Keratinocyte (primary cell): ENCODE measurements at regions not wholly inside any gene's neighbourhood (a gene's known extent, or its start where the extent isn't known, plus 50 kb on each side); places are given as distances from the start of the nearest gene placed in this dataset.
A peak's percentile ranks its signal among the peaks of the same experiment; 100 is the strongest.

ENCODE experiments used
- DNase-seq: peaks from one replicate; pipeline ENCODE4 v3.0.0-alpha.2; 2011; ENCODE audit warnings: low read depth, missing footprints, low spot score
- FAIRE-seq: peaks from 2 replicates; lab custom pipeline; 2011; peaks lifted over from hg19 to GRCh38; lab: Jason Lieb, UNC
- H2AFZ ChIP-seq: 2 replicates; pipeline ENCODE4 v1.6.0; 2012; ENCODE audit warnings: low read length, control low read depth, inconsistent platforms; ENCODE audit not compliant: control insufficient read depth
- H3K27ac ChIP-seq: 2 replicates; pipeline ENCODE4 v1.5.1; 2011; ENCODE audit warnings: low read length; ENCODE audit not compliant: control insufficient read depth, insufficient read depth
- H3K27me3 ChIP-seq: 3 replicates; pipeline ENCODE4 v1.6.0; 2011; ENCODE audit warnings: low read length; ENCODE audit not compliant: control insufficient read depth, insufficient read depth; ENCODE audit errors: extremely low read depth
- H3K36me3 ChIP-seq, 2 experiments: 2 replicates in 1 of 2; 3 replicates in 1 of 2; pipeline ENCODE4 v1.5.1; 2011; ENCODE audit warnings: low read length in 2 of 2, mild to moderate bottlenecking in 1 of 2; ENCODE audit not compliant: control insufficient read depth in 2 of 2, insufficient read depth in 2 of 2; ENCODE audit errors: extremely low read depth in 1 of 2
- H3K4me1 ChIP-seq: 3 replicates; pipeline ENCODE4 v1.5.1; 2011; ENCODE audit warnings: low read length; ENCODE audit not compliant: control insufficient read depth, insufficient read depth; ENCODE audit errors: extremely low read depth
- H3K4me2 ChIP-seq: 3 replicates; pipeline ENCODE4 v1.6.0; 2011; ENCODE audit warnings: low read depth, low read length; ENCODE audit not compliant: control insufficient read depth, insufficient read depth; ENCODE audit errors: extremely low read depth
- H3K4me3 ChIP-seq, 3 experiments: fragments of 200-600 bp in 1 of 3; sonication (generic) in 1 of 3; 2 replicates in 2 of 3; 3 replicates in 1 of 3; pipeline ENCODE4 v1.5.1; 2011 to 2016; ENCODE audit warnings: low read length in 3 of 3, mild to moderate bottlenecking in 3 of 3, control low read depth in 2 of 3, inconsistent platforms in 1 of 3, low read depth in 1 of 3, mixed read lengths in 1 of 3, mixed run types in 1 of 3, moderate library complexity in 1 of 3; ENCODE audit not compliant: control insufficient read depth in 2 of 3, insufficient read depth in 2 of 3; ENCODE audit errors: extremely low read depth in 1 of 3
- H3K79me2 ChIP-seq: 2 replicates; pipeline ENCODE4 v1.6.0; 2012; ENCODE audit warnings: low read length; ENCODE audit not compliant: control insufficient read depth, insufficient read depth
- H3K9ac ChIP-seq: 3 replicates; pipeline ENCODE4 v1.6.0; 2011; ENCODE audit warnings: low read length; ENCODE audit not compliant: control insufficient read depth, insufficient read depth; ENCODE audit errors: extremely low read depth
- H3K9me1 ChIP-seq: 3 replicates; pipeline ENCODE4 v1.6.0; 2011; ENCODE audit warnings: low read length; ENCODE audit not compliant: control insufficient read depth, insufficient read depth; ENCODE audit errors: extremely low read depth
- H3K9me3 ChIP-seq: 2 replicates; pipeline ENCODE4 v1.5.1; 2012; ENCODE audit warnings: low read depth, low read length; ENCODE audit not compliant: control insufficient read depth
- H4K20me1 ChIP-seq: 3 replicates; pipeline ENCODE4 v1.6.0; 2011; ENCODE audit warnings: low read length; ENCODE audit not compliant: control insufficient read depth, insufficient read depth; ENCODE audit errors: extremely low read depth
- EZH2 ChIP-seq: IDR thresholded peaks from one replicate; pipeline ENCODE4 v1.6.1; 2012; ENCODE audit warnings: inconsistent platforms, mild to moderate bottlenecking, low read length, moderate library complexity
- dilution Hi-C: fragments of 300-500 bp; cut with MboI; formaldehyde crosslinking; loops from one replicate; pipeline ENCODE4 v1.7.0; 2020; ENCODE audit warnings: low sequenced_read_pairs; ENCODE audit not compliant: extremely low pct_ligation_motif_present
- TF ChIP-seq, protein P1 (sequence below), 3 experiments: IDR thresholded peaks in 1 of 3; conservative IDR thresholded peaks in 1 of 3; optimal IDR thresholded peaks in 1 of 3; 2 replicates in 2 of 3; 3 replicates in 1 of 3; pipeline versions ENCODE3 to v1.5.1; 2011; ENCODE audit warnings: low read length in 3 of 3, mild to moderate bottlenecking in 3 of 3, moderate library complexity in 2 of 3, control low read depth in 1 of 3, inconsistent platforms in 1 of 3; ENCODE audit not compliant: insufficient read depth in 2 of 3; ENCODE audit errors: extremely low read depth in 1 of 3

DNA sequence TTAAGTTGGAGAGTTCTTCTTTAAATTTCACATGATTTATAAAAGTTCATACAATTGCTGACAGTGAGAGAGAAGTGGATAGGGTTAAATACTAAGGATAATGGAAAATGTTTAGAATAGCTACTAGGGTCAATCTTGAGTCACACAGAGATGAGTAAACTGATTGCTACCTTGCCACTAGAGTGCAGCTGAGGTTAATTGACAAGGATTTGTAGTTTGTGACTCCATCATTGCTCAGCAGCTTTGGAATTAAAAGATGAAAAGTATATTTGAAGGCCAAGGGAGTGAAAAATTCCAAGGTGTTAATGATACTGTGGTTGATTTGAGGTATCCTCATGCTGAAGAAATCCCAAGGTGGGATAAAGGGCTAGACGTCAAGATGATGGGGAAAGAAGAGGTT, 524.0 kb downstream of the UTRN start:
- Histone ChIP-seq H3K27me3 (no peaks in the 10 kb centered on the region), H3K9ac (no peak overlapping the region), H3K79me2 (no peaks in the 10 kb centered on the region), H4K20me1 (no peaks in the 10 kb centered on the region), H3K4me2 (no peak overlapping the region), H3K9me1 (no peaks in the 10 kb centered on the region), H3K27ac (no peak overlapping the region), H2AFZ (no peak overlapping the region), H3K36me3 (peaks cover 0 to 3% of the 10 kb centered on the region in 2 experiments), H3K4me3 (no peak overlapping the region), H3K4me1 (no peaks in the 10 kb centered on the region), H3K9me3 (no peaks in the 10 kb centered on the region)
- dilution Hi-C loops = no loop called here
- TF ChIP-seq EZH2 = no peak
- TF ChIP-seq, protein P1, sequence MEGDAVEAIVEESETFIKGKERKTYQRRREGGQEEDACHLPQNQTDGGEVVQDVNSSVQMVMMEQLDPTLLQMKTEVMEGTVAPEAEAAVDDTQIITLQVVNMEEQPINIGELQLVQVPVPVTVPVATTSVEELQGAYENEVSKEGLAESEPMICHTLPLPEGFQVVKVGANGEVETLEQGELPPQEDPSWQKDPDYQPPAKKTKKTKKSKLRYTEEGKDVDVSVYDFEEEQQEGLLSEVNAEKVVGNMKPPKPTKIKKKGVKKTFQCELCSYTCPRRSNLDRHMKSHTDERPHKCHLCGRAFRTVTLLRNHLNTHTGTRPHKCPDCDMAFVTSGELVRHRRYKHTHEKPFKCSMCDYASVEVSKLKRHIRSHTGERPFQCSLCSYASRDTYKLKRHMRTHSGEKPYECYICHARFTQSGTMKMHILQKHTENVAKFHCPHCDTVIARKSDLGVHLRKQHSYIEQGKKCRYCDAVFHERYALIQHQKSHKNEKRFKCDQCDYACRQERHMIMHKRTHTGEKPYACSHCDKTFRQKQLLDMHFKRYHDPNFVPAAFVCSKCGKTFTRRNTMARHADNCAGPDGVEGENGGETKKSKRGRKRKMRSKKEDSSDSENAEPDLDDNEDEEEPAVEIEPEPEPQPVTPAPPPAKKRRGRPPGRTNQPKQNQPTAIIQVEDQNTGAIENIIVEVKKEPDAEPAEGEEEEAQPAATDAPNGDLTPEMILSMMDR (optimal IDR thresholded peaks at IDR 0.05 in 1 of 3, IDR thresholded peaks at IDR 0.05 in 1 of 3, conservative IDR thresholded peaks at IDR 0.05 in 1 of 3; ENCODE audit: extremely low read depth in 1 of 3, insufficient read depth in 2 of 3, low read length in 3 of 3) = no peak
- DNase-seq = no peak
- peak; percentile 60 for FAIRE-seq

DNA sequence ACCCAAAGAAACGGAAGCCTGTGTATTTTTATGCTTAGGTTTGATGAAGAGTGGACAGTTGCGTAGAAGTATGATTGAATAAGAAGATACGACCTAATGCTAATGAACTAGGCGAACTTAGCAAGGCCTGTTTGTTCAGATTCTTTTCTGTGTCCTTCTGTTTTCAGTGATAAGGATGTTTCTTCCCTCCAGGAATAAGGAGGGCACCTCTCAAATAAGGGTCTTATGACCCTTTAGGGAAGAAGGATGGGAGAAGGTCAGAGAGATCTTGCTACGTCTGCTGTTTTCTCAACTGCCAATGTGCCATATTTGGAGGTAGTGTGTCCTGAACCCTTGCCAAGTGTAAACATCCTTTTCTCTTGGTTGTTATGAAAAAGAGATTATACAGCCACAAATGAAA, 524.8 kb downstream of the UTRN start:
- no peaks in the 10 kb centered on the region for H3K27me3 ChIP-seq
- no peak overlapping the region for H2AFZ ChIP-seq
- no peak overlapping the region for H3K27ac ChIP-seq
- H3K4me1 ChIP-seq = no peaks in the 10 kb centered on the region
- no peak overlapping the region for H3K4me2 ChIP-seq
- peaks cover 0 to 3% of the 10 kb centered on the region in 2 experiments for H3K36me3 ChIP-seq
- no peak for DNase-seq
- no peak for TF ChIP-seq EZH2
- TF ChIP-seq, protein P1 (optimal IDR thresholded peaks at IDR 0.05 in 1 of 3, IDR thresholded peaks at IDR 0.05 in 1 of 3, conservative IDR thresholded peaks at IDR 0.05 in 1 of 3; ENCODE audit: extremely low read depth in 1 of 3, insufficient read depth in 2 of 3, low read length in 3 of 3) = no peak
- H3K4me3 ChIP-seq = no peak overlapping the region
- dilution Hi-C loops = no loop called here
- no peak overlapping the region for H3K9ac ChIP-seq
- no peaks in the 10 kb centered on the region for H3K79me2 ChIP-seq
- FAIRE-seq = no peak
- H3K9me1 ChIP-seq = no peaks in the 10 kb centered on the region
- no peaks in the 10 kb centered on the region for H3K9me3 ChIP-seq
- no peaks in the 10 kb centered on the region for H4K20me1 ChIP-seq
